Keratinocyte (primary cell): ENCODE measurements at regions not wholly inside any gene's neighbourhood (a gene's known extent, or its start where the extent isn't known, plus 50 kb on each side); places are given as distances from the start of the nearest gene placed in this dataset.

ENCODE experiments used
- CTCF ChIP-seq, 3 experiments: IDR thresholded peaks in 1 of 3; conservative IDR thresholded peaks in 1 of 3; optimal IDR thresholded peaks in 1 of 3; 2 replicates in 2 of 3; 3 replicates in 1 of 3; pipeline versions ENCODE3 to v1.5.1; 2011; ENCODE audit warnings: low read length in 3 of 3, mild to moderate bottlenecking in 3 of 3, moderate library complexity in 2 of 3, control low read depth in 1 of 3, inconsistent platforms in 1 of 3; ENCODE audit not compliant: insufficient read depth in 2 of 3; ENCODE audit errors: extremely low read depth in 1 of 3
- EZH2 ChIP-seq: IDR thresholded peaks from one replicate; pipeline ENCODE4 v1.6.1; 2012; ENCODE audit warnings: inconsistent platforms, mild to moderate bottlenecking, low read length, moderate library complexity

- TF ChIP-seq CTCF (optimal IDR thresholded peaks at IDR 0.05 in 1 of 3, IDR thresholded peaks at IDR 0.05 in 1 of 3, conservative IDR thresholded peaks at IDR 0.05 in 1 of 3; ENCODE audit: extremely low read depth in 1 of 3, insufficient read depth in 2 of 3, low read length in 3 of 3) (no peak), EZH2 (no peak)
Observed at GRCh38 chr5:62190931-62191330, 115.1 kb upstream of the KIF2A start.
